Activated naive CD4-positive, alpha-beta T cell treated with anti-CD3 and anti-CD28 coated beads, Interleukin-2, amount 10 ng/mL, durations not matched to agents 7 days and 5 days (primary cell): ENCODE measurements at regions not wholly inside any gene's neighbourhood (a gene's known extent, or its start where the extent isn't known, plus 50 kb on each side); places are given as distances from the start of the nearest gene placed in this dataset.

Experiments used
- CTCF ChIA-PET: fragments of 350-600 bp; sonication (Branson Sonifier 250); formaldehyde crosslinking; loops from one replicate; lab custom pipeline; 2021; ENCODE audit warnings: antibody characterized with exemption; lab: Charles Lee
- DNase-seq: peaks from one replicate; pipeline ENCODE4 v3.0.0-alpha.2; 2020
- H3K27ac Mint-ChIP-seq: one replicate; pipeline ENCODE4 v1.8.0; 2021; ENCODE audit warnings: mild to moderate bottlenecking, moderate library complexity, mixed read lengths
- H3K27me3 Mint-ChIP-seq: one replicate; pipeline ENCODE4 v1.8.0; 2021; ENCODE audit warnings: mild to moderate bottlenecking, mixed read lengths
- H3K36me3 Mint-ChIP-seq: one replicate; pipeline ENCODE4 v1.8.0; 2021; ENCODE audit warnings: mixed read lengths
- H3K4me1 Mint-ChIP-seq: one replicate; pipeline ENCODE4 v1.8.0; 2021; ENCODE audit warnings: mixed read lengths
- H3K4me3 Mint-ChIP-seq: one replicate; pipeline ENCODE4 v1.8.0; 2021; ENCODE audit warnings: mild to moderate bottlenecking, moderate library complexity, mixed read lengths
- H3K9me3 Mint-ChIP-seq: one replicate; pipeline ENCODE4 v1.8.0; 2021; ENCODE audit warnings: mixed read lengths

DNA sequence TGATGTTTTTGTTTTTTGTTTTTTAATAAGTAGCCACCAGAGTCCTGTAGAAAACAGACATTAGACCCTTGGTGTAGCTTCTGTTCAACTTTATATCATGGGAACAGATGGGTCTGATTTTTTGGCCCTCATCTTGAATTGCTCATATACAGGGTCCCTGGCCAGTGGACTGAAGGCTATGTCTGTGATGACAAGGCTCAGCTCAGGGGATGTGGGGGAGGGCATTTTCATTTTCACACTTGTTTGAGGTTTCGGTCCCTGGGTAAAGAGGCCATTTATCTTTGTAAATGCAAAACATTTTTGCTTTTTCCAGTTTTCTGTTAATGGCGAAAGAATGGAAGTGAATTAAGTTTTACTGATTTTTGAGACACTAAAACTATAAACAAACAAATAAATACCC is 257.6 kb upstream of the PHYHIPL start:
- Mint-ChIP-seq H3K9me3 (no peaks in the 10 kb centered on the region), H3K27ac (no peak overlapping the region)

DNA sequence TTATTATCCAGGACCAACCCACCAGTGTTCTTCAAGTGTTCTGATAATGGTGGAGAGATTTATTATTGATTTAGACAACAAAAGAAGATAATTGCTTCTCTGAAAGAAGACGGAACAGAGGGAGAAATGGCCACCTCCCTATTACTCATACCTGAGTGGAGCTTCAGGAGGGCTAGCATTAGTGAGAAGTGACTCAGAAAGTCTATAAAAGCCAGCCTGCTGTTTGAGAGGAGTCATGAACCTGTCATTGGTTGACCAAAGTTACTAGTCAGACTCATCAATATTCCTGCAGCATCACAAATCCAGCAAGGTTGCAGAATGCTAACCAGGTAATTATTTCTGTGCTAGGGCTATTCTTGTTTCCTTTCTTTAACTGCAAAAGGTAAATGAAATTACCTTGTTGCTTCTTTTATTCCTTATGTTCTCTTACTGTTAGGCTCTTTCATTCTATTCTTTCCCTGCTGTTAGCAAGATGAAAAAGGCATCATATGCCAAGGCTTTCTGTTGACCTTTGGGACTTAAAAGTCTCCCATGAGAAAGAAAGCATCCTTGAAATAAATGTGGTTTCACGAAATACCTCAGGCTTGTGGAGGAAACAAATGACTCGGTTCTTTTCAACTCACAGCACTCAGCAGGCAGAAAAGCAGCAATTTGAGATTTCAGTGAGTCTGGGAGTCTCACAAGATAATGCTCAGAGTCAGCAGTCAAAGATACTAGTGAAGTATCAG is 256.4 kb upstream of the PHYHIPL start:
- H3K9me3 Mint-ChIP-seq, result no peaks in the 10 kb centered on the region
- H3K4me3 Mint-ChIP-seq, result no peak overlapping the region
- no peak overlapping the region for H3K27ac Mint-ChIP-seq
- no peaks in the 10 kb centered on the region for H3K36me3 Mint-ChIP-seq
- H3K4me1 Mint-ChIP-seq, result no peaks in the 10 kb centered on the region
- no peaks in the 10 kb centered on the region for H3K27me3 Mint-ChIP-seq
- DNase-seq, result no peak
- CTCF ChIA-PET, result no interaction called here

More for the DNA sequence above, 257.6 kb upstream of the PHYHIPL start:
- Mint-ChIP-seq H3K4me3 (no peak overlapping the region), H3K4me1 (no peaks in the 10 kb centered on the region), H3K27me3 (no peaks in the 10 kb centered on the region), H3K36me3 (no peaks in the 10 kb centered on the region)
- CTCF ChIA-PET, result no interaction called here
- DNase-seq, result no peak

DNA sequence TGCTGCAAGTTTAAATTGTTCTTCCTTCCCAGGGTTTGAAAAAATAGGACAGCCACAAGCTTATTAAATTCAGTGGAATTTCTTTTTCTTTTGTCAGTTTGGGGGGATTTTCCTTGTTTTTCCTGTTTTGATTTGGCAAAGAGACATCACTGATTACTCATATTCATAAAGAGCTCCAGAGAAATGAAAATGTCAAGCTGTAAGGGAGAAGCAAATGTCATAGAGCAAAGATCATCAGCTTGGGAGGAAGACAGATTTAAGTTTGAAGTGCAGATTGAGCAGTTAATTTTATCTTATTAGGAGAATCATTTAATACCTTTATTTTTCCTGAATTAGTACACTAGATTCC is 255.8 kb upstream of the PHYHIPL start:
- DNase-seq, result no peak
- Mint-ChIP-seq H3K36me3 (no peaks in the 10 kb centered on the region), H3K27ac (no peak overlapping the region), H3K4me3 (no peak overlapping the region), H3K27me3 (no peaks in the 10 kb centered on the region), H3K9me3 (no peaks in the 10 kb centered on the region), H3K4me1 (no peaks in the 10 kb centered on the region)
- CTCF ChIA-PET, result no interaction called here

DNA sequence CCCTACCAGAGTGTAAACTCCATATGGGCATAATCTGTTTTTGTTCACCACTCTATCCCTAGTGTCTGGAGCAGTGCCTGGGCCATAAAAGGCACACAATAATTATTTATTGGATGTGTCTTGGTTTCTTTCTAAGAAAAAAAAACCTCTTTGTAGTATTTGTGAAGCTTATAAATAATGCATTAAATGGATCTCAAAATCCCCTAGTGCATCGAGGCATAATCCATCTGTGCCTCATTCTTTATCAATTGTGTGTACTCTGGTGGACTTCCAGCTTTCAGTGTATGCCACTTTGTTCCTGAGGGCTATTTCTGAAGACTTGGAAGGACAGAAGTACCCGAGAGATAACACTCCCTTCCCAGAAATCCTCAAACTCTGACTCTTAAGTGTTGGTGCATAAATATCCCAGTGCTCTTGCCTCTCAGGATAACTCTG is 255.0 kb upstream of the PHYHIPL start:
- CTCF ChIA-PET, result no interaction called here
- Mint-ChIP-seq H3K4me3 (no peak overlapping the region), H3K36me3 (no peaks in the 10 kb centered on the region), H3K4me1 (no peaks in the 10 kb centered on the region), H3K9me3 (no peaks in the 10 kb centered on the region), H3K27me3 (no peaks in the 10 kb centered on the region), H3K27ac (no peak overlapping the region)
- DNase-seq, result no peak

DNA sequence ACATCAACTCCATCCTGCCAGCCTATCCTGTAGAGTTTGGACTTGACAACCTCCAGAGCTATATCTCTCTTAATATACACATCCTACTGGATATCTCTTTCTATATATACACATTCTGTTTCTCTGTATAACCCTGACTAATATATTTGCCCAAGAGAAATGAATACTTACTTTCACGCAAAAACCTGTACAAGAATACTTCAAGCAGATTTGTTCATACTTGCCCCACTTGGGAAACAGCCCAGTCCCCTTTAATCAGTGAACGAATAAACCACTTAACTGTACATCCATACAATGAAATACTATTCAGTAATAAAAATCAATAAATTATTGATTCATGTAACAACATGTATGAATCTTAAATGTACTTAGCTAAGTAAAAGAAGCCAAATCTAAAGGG is 251.1 kb upstream of the PHYHIPL start:
- no peaks in the 10 kb centered on the region for H3K36me3 Mint-ChIP-seq

DNA sequence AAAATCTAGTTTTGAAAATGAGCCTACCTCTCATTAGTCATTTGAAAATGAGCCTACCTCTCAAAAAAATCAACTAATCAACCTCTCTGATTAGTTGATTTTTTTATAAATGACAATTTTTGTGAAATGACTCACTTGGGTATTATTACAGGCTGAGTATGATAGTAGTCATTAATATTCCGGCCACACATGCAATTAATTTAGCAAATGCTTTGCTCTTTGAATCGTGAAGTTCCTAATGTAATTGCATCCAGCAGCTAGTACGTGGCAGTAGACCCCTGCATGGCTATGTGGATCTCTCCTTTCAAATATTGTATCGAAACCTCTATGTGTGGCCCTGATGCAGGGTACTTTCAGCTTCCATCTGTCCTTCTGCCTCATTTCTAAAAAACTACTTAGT is 245.9 kb upstream of the PHYHIPL start:
- H3K36me3 Mint-ChIP-seq, result no peaks in the 10 kb centered on the region
- no peaks in the 10 kb centered on the region for H3K9me3 Mint-ChIP-seq
- no peaks in the 10 kb centered on the region for H3K27me3 Mint-ChIP-seq
- no peak for DNase-seq
- H3K4me3 Mint-ChIP-seq, result no peak overlapping the region
- H3K4me1 Mint-ChIP-seq, result no peaks in the 10 kb centered on the region
- no peak overlapping the region for H3K27ac Mint-ChIP-seq
- CTCF ChIA-PET, result no interaction called here

More for the DNA sequence above, 251.1 kb upstream of the PHYHIPL start:
- no peak overlapping the region for H3K4me3 Mint-ChIP-seq
- H3K4me1 Mint-ChIP-seq, result no peaks in the 10 kb centered on the region
- no peak overlapping the region for H3K27ac Mint-ChIP-seq
- no peaks in the 10 kb centered on the region for H3K9me3 Mint-ChIP-seq
- DNase-seq, result no peak
- CTCF ChIA-PET, result no interaction called here
- H3K27me3 Mint-ChIP-seq, result no peaks in the 10 kb centered on the region

DNA sequence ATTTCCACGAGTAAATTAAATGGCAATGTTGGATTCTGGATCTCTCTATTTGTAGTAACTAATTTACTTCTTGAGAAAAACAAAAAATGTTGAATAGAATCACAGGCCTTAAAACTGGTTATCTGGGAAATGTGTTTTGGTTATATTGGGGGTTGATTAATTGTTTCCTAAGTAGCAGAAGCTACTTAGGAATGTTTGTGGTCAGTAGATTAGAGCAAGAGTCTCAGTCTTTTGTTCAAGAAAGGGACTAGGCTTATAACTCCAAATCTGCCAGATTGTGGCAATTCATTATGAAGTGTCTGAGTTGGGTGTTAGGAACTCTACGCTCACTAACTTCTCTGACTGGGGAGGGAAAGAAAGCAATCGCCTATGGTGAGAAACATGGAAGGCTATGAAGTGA is 244.3 kb upstream of the PHYHIPL start:
- H3K27ac Mint-ChIP-seq, result no peak overlapping the region
- no peak overlapping the region for H3K4me3 Mint-ChIP-seq
- no peaks in the 10 kb centered on the region for H3K27me3 Mint-ChIP-seq
- H3K36me3 Mint-ChIP-seq, result no peaks in the 10 kb centered on the region
- no peak for DNase-seq
- no peaks in the 10 kb centered on the region for H3K4me1 Mint-ChIP-seq
- CTCF ChIA-PET, result no interaction called here
- no peaks in the 10 kb centered on the region for H3K9me3 Mint-ChIP-seq

DNA sequence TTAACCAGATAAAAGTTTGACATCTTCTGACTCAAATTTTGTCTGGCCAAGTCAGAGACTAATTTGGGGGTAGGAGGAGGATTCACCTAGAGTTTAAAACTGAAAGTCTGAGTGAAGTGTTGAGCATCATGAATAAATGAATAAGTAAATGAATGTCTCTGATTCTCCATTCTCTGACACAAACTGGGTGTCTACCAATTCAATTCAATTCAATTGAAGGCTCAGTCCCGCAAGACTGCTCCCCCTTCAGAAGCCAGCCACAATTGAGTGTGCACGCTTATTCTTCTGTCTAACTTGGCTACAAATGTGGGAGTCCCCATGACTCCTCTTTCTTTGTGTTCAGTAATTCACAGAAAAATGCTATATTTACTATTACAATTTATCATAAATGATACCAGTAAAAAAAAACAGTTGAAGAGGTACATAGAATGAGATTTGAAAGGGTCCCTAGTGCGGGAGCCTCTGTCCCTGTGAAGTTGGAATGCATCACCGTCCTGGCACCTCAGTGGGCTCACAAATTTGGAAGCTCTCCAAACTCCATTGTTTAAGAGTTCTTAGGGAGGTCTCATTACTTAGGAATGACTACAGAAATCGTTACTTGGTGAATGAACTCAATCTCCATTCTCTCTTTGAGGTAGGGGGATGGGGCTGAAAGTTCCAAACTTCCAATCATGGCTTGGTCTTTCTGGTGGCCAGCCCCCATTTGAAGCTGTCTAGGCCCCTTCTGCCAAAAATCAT is 243.7 kb upstream of the PHYHIPL start:
- CTCF ChIA-PET, result no interaction called here
- DNase-seq, result no peak
- Mint-ChIP-seq H3K27ac (no peak overlapping the region), H3K9me3 (no peaks in the 10 kb centered on the region), H3K4me3 (no peak overlapping the region), H3K4me1 (no peaks in the 10 kb centered on the region), H3K36me3 (no peaks in the 10 kb centered on the region), H3K27me3 (no peaks in the 10 kb centered on the region)

DNA sequence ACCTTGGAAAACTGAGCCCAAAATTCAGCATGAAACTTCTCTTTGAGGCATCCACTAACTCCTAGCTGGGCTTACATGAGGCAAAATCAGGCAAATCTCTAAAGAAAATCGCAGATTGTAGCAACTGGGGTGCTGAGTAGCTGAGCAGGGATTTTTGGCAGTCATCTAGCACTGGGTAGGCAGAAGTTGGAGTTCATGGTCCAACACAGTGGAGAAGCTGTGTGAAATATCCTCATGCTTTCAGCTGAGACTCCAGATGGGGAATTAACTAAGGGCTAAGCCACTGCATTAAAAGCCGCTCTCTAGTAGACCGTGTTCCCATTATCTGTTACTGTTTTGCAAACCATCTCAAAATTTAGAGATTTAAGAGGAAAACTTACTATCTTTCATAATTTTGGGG is 240.1 kb upstream of the PHYHIPL start:
- DNase-seq, result no peak
- no peak overlapping the region for H3K4me3 Mint-ChIP-seq
- CTCF ChIA-PET, result no interaction called here

DNA sequence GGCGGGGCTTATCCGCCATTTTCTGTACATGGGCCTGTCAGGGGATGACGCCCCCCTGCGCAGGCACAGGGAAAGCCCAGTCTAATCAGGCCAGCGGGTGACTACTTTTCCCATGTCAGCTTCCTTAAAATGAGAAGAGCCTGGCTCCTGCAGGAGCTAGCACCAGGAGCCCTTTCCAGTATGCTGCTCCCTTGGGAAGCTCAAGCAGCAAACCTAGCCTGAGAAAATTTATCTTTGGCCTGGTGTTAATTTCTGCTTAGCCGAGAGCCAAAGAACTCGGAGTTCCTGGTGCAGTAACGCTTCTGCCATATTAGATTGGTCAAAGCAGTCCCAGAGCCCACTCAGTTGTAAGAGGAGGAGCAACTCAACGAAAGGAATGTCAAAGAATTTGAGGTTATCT is 239.0 kb upstream of the PHYHIPL start:
- no peaks in the 10 kb centered on the region for H3K36me3 Mint-ChIP-seq
- no peaks in the 10 kb centered on the region for H3K4me1 Mint-ChIP-seq
- DNase-seq, result no peak
- H3K9me3 Mint-ChIP-seq, result no peaks in the 10 kb centered on the region
- no peak overlapping the region for H3K27ac Mint-ChIP-seq
- H3K4me3 Mint-ChIP-seq, result no peak overlapping the region
- CTCF ChIA-PET, result no interaction called here
- no peaks in the 10 kb centered on the region for H3K27me3 Mint-ChIP-seq

More for the DNA sequence above, 240.1 kb upstream of the PHYHIPL start:
- no peaks in the 10 kb centered on the region for H3K9me3 Mint-ChIP-seq
- H3K4me1 Mint-ChIP-seq, result no peaks in the 10 kb centered on the region
- no peaks in the 10 kb centered on the region for H3K27me3 Mint-ChIP-seq
- H3K36me3 Mint-ChIP-seq, result no peaks in the 10 kb centered on the region
- no peak overlapping the region for H3K27ac Mint-ChIP-seq

DNA sequence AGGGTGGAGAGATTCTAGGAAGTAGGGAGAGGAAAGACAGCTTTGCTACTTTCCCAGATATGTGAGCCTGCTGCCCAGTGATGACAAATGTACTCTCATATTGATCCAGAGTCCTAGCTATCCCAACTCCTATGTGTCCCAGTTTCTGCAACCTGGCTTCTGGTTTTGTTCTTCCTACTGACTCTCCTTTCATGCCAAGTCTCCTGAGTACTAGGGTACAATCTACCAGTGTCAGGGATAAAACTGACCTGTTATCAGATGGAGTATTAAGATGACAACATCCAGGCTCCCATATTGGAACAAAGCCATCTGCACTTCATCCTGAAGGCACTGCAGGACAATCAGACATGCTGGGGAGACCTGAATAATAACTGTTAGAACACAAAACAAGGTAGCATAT is 233.7 kb upstream of the PHYHIPL start:
- Mint-ChIP-seq H3K4me3 (no peak overlapping the region), H3K9me3 (no peaks in the 10 kb centered on the region), H3K4me1 (no peaks in the 10 kb centered on the region), H3K27ac (no peak overlapping the region), H3K27me3 (no peaks in the 10 kb centered on the region), H3K36me3 (no peaks in the 10 kb centered on the region)
- CTCF ChIA-PET, result no interaction called here
- no peak for DNase-seq

DNA sequence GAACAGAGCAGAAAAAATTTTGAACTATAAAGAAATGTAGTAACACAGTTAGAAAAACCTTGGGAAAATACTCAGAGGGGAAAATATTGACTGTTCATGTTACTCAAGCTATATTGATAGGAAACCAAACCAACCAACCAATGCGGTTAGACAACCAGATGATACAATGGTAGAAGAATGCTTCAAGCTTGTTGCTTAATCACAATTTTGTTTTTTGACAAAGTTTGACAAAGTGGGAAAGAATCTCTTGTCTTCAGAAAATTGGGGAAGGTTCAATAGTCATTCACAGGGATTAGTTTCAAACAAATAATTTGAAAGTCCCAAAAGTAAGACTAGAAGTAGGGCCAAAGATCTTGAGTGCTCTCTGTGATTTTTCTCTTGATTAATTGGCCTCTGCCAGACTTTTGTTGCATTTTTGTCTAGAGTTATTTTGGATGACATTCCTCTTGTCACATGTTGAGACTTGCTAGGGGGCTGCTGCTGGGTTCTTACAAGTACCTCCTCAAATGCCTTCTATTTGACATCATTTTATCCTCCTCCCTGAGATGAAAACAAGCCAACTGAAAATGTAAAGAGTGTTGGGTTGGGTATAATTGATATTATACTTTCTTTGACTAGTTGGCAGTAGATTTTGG is 233.1 kb upstream of the PHYHIPL start:
- Mint-ChIP-seq H3K27me3 (no peaks in the 10 kb centered on the region), H3K4me3 (no peak overlapping the region), H3K9me3 (no peaks in the 10 kb centered on the region), H3K36me3 (no peaks in the 10 kb centered on the region), H3K4me1 (no peaks in the 10 kb centered on the region), H3K27ac (no peak overlapping the region)
- CTCF ChIA-PET, result no interaction called here
- no peak for DNase-seq

DNA sequence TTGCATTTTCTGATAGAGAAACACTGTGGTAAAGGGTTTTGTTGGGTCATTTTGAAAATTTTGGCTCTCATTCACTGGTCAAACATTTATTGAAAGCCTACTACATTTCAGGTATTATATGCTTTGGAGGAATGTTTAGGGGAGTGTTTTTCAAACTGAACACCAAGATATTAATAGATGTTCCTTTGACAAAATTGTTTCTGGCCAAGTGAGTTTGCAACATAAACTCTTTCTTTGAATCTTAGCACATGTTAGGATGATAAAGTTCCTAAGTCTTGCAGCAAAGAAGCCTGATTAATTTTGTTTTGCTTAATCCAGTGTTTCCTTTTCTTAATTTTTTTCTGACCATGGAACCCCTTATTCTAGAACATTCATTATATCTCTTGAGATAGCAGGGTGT is 232.5 kb upstream of the PHYHIPL start:
- Mint-ChIP-seq H3K27me3 (no peaks in the 10 kb centered on the region), H3K4me1 (no peaks in the 10 kb centered on the region), H3K9me3 (no peaks in the 10 kb centered on the region), H3K27ac (no peak overlapping the region), H3K36me3 (no peaks in the 10 kb centered on the region), H3K4me3 (no peak overlapping the region)
- CTCF ChIA-PET, result no interaction called here
- DNase-seq, result no peak

DNA sequence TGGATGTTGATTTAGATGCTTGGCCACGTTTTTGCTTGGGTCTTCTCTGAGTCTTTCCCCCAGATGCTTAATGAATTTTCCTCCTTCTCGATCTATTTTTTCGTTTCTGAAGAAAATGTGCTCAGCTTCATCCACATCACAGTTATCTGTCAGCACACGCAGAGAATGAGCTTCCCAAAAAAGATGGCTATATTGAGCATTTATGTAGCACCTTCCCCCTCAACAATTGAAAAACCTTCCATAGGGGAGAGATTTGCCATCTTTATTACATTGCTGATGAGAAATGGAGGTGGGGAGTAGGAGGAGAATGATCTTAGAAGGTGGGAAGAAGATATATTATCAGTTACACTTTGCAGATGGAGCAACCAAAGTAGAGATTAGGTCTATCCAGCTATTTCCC is 228.1 kb upstream of the PHYHIPL start:
- CTCF ChIA-PET, result no interaction called here
- H3K4me1 Mint-ChIP-seq, result no peaks in the 10 kb centered on the region
- no peak overlapping the region for H3K27ac Mint-ChIP-seq

DNA sequence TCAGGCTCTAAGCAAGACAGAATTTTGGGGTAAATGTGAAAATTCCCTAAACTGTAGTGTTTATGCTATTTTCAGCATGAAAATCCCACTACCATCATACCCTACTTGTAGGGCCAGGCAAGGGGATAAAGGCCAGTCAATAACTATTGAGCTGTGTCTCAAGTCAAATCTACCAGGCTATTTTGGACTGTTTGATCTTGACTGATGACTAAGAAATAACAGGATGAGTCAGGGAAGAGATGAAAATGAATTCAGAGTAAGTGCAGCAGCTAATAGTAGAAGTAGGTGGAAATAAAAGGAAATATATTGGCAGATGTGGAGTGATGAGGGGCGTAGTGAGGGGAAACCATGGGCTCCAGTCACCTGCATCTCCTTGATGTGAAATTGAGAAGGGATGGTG is 225.8 kb upstream of the PHYHIPL start:
- DNase-seq, result no peak
- Mint-ChIP-seq H3K4me3 (no peak overlapping the region), H3K36me3 (no peaks in the 10 kb centered on the region), H3K27me3 (no peaks in the 10 kb centered on the region), H3K27ac (no peak overlapping the region), H3K4me1 (no peaks in the 10 kb centered on the region), H3K9me3 (no peaks in the 10 kb centered on the region)
- CTCF ChIA-PET, result interaction anchor here (0.7 kb wide), 1 partner anchor 242 kb away, joined by 3 read pairs; no protein-coding TSS in a partner anchor

More for the DNA sequence above, 228.1 kb upstream of the PHYHIPL start:
- no peaks in the 10 kb centered on the region for H3K27me3 Mint-ChIP-seq
- DNase-seq, result no peak
- no peaks in the 10 kb centered on the region for H3K36me3 Mint-ChIP-seq
- no peaks in the 10 kb centered on the region for H3K9me3 Mint-ChIP-seq
- no peak overlapping the region for H3K4me3 Mint-ChIP-seq
